Neural crest cell (in vitro differentiated cells): ENCODE measurements at regions not wholly inside any gene's neighbourhood (a gene's known extent, or its start where the extent isn't known, plus 50 kb on each side); places are given as distances from the start of the nearest gene placed in this dataset.

Experiments used
- DNase-seq: peaks from one replicate; pipeline ENCODE4 v3.0.0; 2021; ENCODE audit warnings: low read depth, mixed read lengths, low spot score
- H3K27ac Mint-ChIP-seq: one replicate; pipeline ENCODE4 v1.8.0; 2021; ENCODE audit warnings: mild to moderate bottlenecking, mixed read lengths; ENCODE audit not compliant: unreplicated experiment
- H3K27me3 Mint-ChIP-seq: 2 replicates; pipeline ENCODE4 v1.8.0; 2021; ENCODE audit warnings: low read depth, mild to moderate bottlenecking, mixed read lengths
- H3K36me3 Mint-ChIP-seq: 2 replicates; pipeline ENCODE4 v1.8.0; 2021; ENCODE audit warnings: low read depth, mild to moderate bottlenecking, mixed read lengths
- H3K4me1 Mint-ChIP-seq: 2 replicates; pipeline ENCODE4 v1.8.0; 2021; ENCODE audit warnings: mixed read lengths
- H3K4me3 Mint-ChIP-seq: one replicate; pipeline ENCODE4 v1.8.0; 2021; ENCODE audit warnings: mild to moderate bottlenecking, mixed read lengths
- H3K9me3 Mint-ChIP-seq: 2 replicates; pipeline ENCODE4 v1.8.0; 2021; ENCODE audit warnings: mixed read lengths
- CTCF ChIP-seq: fragments of 200-600 bp; sonication (generic); conservative IDR thresholded peaks from 2 replicates; pipeline ENCODE4 v1.5.0; 2021; ENCODE audit warnings: antibody characterized with exemption, mild to moderate bottlenecking

GRCh38 chr4:181258569-181258968, 984.6 kb upstream of the TENM3 start:
- H3K36me3 Mint-ChIP-seq = no peaks in the 10 kb centered on the region
- no peak overlapping the region for H3K27ac Mint-ChIP-seq
- peaks cover 39% of the 10 kb centered on the region for H3K4me1 Mint-ChIP-seq
- H3K9me3 Mint-ChIP-seq = peaks cover 4% of the 10 kb centered on the region
- no peak overlapping the region for H3K4me3 Mint-ChIP-seq
- DNase-seq = no peak
- no peaks in the 10 kb centered on the region for H3K27me3 Mint-ChIP-seq
- TF ChIP-seq CTCF = no peak

GRCh38 chr4:181259081-181259709, 984.0 kb upstream of the TENM3 start:
- Mint-ChIP-seq H3K4me3 (no peak overlapping the region), H3K4me1 (peaks cover 44% of the 10 kb centered on the region), H3K9me3 (peaks cover 4% of the 10 kb centered on the region), H3K27ac (peak overlapping the region; percentile 45), H3K36me3 (no peaks in the 10 kb centered on the region), H3K27me3 (no peaks in the 10 kb centered on the region)
- no peak for DNase-seq
- no peak for TF ChIP-seq CTCF

GRCh38 chr4:181261279-181261678, 981.9 kb upstream of the TENM3 start:
- Mint-ChIP-seq H3K27ac (peak overlapping the region; percentile 78), H3K4me3 (no peak overlapping the region), H3K27me3 (no peaks in the 10 kb centered on the region), H3K4me1 (peaks cover 55% of the 10 kb centered on the region), H3K36me3 (no peaks in the 10 kb centered on the region), H3K9me3 (peaks cover 4% of the 10 kb centered on the region)
- peak; percentile 63 for TF ChIP-seq CTCF
- no peak for DNase-seq

DNA sequence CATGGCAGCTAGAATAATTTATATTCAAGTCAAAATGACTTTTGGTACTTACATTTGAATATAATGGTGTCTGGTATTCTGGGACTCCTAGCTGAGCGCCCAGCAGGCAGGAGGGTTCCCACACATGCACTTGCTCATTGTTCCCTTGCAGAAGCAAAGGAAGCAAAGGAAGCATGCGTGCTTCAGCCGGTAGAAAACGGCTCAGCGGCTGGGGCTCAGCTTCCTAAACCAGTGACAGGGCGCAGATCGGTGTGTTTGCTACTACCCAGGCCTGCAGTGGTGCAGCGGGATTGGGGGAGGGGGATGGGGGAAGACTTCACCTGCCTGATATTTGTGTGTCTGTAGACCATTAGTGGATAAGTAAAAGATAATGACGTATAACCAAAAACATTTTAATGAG, 978.3 kb upstream of the TENM3 start:
- Mint-ChIP-seq H3K27me3 (no peaks in the 10 kb centered on the region), H3K36me3 (no peaks in the 10 kb centered on the region), H3K27ac (no peak overlapping the region), H3K9me3 (no peaks in the 10 kb centered on the region), H3K4me3 (no peak overlapping the region), H3K4me1 (peaks cover 35% of the 10 kb centered on the region)
- no peak for TF ChIP-seq CTCF
- no peak for DNase-seq

GRCh38 chr4:181265370-181265769, 977.8 kb upstream of the TENM3 start:
- Mint-ChIP-seq H3K36me3 (no peaks in the 10 kb centered on the region), H3K4me1 (peaks cover 30% of the 10 kb centered on the region), H3K27ac (no peak overlapping the region), H3K9me3 (no peaks in the 10 kb centered on the region), H3K4me3 (no peak overlapping the region), H3K27me3 (no peaks in the 10 kb centered on the region)
- DNase-seq = no peak
- no peak for TF ChIP-seq CTCF
